22Rv1 (cell line): ENCODE measurements at regions not wholly inside any gene's neighbourhood (a gene's known extent, or its start where the extent isn't known, plus 50 kb on each side); places are given as distances from the start of the nearest gene placed in this dataset.

ENCODE experiments used
- CTCF ChIP-seq: fragments of 450-650 bp; IDR thresholded peaks from 2 replicates; pipeline ENCODE4 v1.5.1; 2017; ENCODE audit warnings: mild to moderate bottlenecking
- ZFX ChIP-seq: fragments of 450-650 bp; IDR thresholded peaks from 2 replicates; pipeline ENCODE4 v1.6.1; 2017; ENCODE audit warnings: antibody characterized with exemption, borderline replicate concordance

- no peak for TF ChIP-seq CTCF
- TF ChIP-seq ZFX, result no peak
These were observed 310.2 kb upstream of the LRATD1 start for GRCh38 chr2:14322306-14322705.
